B cell (primary cell): ENCODE measurements at regions not wholly inside any gene's neighbourhood (a gene's known extent, or its start where the extent isn't known, plus 50 kb on each side); places are given as distances from the start of the nearest gene placed in this dataset.

Experiments
- ATAC-seq: fragments of 200-7000 bp; cut with Tn5 transposase; one replicate; pipeline ENCODE4 v1.10.0; 2021; ENCODE audit warnings: low read depth, mild to moderate bottlenecking, moderate number of reproducible peaks, moderate library complexity
- CTCF ChIA-PET: fragments of 350-600 bp; sonication (Branson Sonifier 250); formaldehyde crosslinking; loops from one replicate; lab custom pipeline; 2021; ENCODE audit warnings: antibody characterized with exemption, inconsistent platforms; lab: Charles Lee
- POLR2A ChIA-PET: fragments of 350-600 bp; sonication (Branson Sonifier 250); formaldehyde crosslinking; loops from one replicate; lab custom pipeline; 2021; ENCODE audit warnings: antibody characterized with exemption; lab: Charles Lee
- DNase-seq: peaks from one replicate; pipeline ENCODE4 v3.0.0; 2013
- H2AFZ ChIP-seq: 2 replicates; pipeline ENCODE4 v1.6.1; 2012; ENCODE audit warnings: mild to moderate bottlenecking, low read depth, low read length; ENCODE audit not compliant: insufficient read depth, poor library complexity, severe bottlenecking
- H3K27ac ChIP-seq, 2 donors: 1 replicate in 1 of 2; 2 replicates in 1 of 2; pipeline ENCODE4 v1.5.1; 2012 to 2013; ENCODE audit warnings: low read length in 2 of 2, mild to moderate bottlenecking in 2 of 2, moderate library complexity in 1 of 2
- H3K27me3 ChIP-seq, 4 experiments: fragments of 200-600 bp in 1 of 4; sonication (generic) in 1 of 4; replicated peaks in 1 of 4; 1 replicate in 2 of 4; 2 replicates in 2 of 4; pipeline versions ENCODE4 v1.6.1 to v1.7.0; 2013 to 2016; ENCODE audit warnings: low read length in 3 of 4, mild to moderate bottlenecking in 2 of 4, mixed read lengths in 1 of 4, moderate library complexity in 1 of 4; ENCODE audit not compliant: insufficient read depth in 4 of 4, control insufficient read depth in 3 of 4; ENCODE audit errors: control extremely low read depth in 1 of 4
- H3K36me3 ChIP-seq, 2 experiments: replicated peaks in 1 of 2; 1 replicate in 1 of 2; 2 replicates in 1 of 2; pipeline versions ENCODE4 v1.6.1 to v1.7.1; 2013; ENCODE audit warnings: low read length in 1 of 2; ENCODE audit not compliant: insufficient read depth in 2 of 2, control insufficient read depth in 1 of 2; ENCODE audit errors: control extremely low read depth in 1 of 2, extremely low read depth in 1 of 2
- H3K4me1 ChIP-seq, 2 donors: fragments of 200-600 bp in 1 of 2; sonication (generic) in 1 of 2; 1 replicate in 1 of 2; 2 replicates in 1 of 2; pipeline versions ENCODE4 v1.5.1 to v1.6.1; 2013 to 2017; ENCODE audit warnings: low read length in 2 of 2; ENCODE audit not compliant: control insufficient read depth in 2 of 2, insufficient read depth in 2 of 2
- H3K4me2 ChIP-seq: replicated peaks from 2 replicates; pipeline ENCODE3; 2012; ENCODE audit warnings: mild to moderate bottlenecking, low read depth, low read length; ENCODE audit not compliant: poor library complexity, severe bottlenecking
- H3K4me3 ChIP-seq, 5 experiments: fragments of 200-600 bp in 1 of 5; sonication (generic) in 1 of 5; 1 replicate in 3 of 5; 2 replicates in 2 of 5; pipeline versions ENCODE4 v1.5.1 to v1.7.0; 2011 to 2016; ENCODE audit warnings: low read length in 4 of 5, mild to moderate bottlenecking in 4 of 5, low read depth in 2 of 5, control low read depth in 1 of 5, moderate library complexity in 1 of 5; ENCODE audit not compliant: insufficient read depth in 1 of 5; ENCODE audit errors: control extremely low read depth in 1 of 5, extremely low read depth in 1 of 5
- H3K79me2 ChIP-seq: fragments of 200-600 bp; sonication (generic); one replicate; pipeline ENCODE4 v1.6.0; 2016; ENCODE audit warnings: low read length; ENCODE audit not compliant: control insufficient read depth, insufficient read depth
- H3K9ac ChIP-seq: fragments of 200-600 bp; sonication (generic); 2 replicates; pipeline ENCODE4 v1.6.1; 2017; ENCODE audit warnings: mild to moderate bottlenecking, low read length, moderate library complexity
- H3K9me3 ChIP-seq, 3 donors: one replicate each; pipeline versions ENCODE4 v1.6.1 to v1.7.1; 2013; ENCODE audit warnings: low read length in 2 of 3; ENCODE audit not compliant: control insufficient read depth in 2 of 3, insufficient read depth in 1 of 3; ENCODE audit errors: control extremely low read depth in 1 of 3
- H4K20me1 ChIP-seq: 2 replicates; pipeline ENCODE4 v1.6.0; 2012; ENCODE audit warnings: mild to moderate bottlenecking, low read length; ENCODE audit not compliant: insufficient read depth, control insufficient read depth, poor library complexity, severe bottlenecking
- H3K27ac Mint-ChIP-seq: one replicate; pipeline ENCODE4 v1.8.0; 2021; ENCODE audit warnings: mixed read lengths
- H3K27me3 Mint-ChIP-seq: one replicate; pipeline ENCODE4 v1.8.0; 2021; ENCODE audit warnings: mixed read lengths
- H3K4me1 Mint-ChIP-seq: one replicate; pipeline ENCODE4 v1.8.0; 2021; ENCODE audit warnings: mixed read lengths
- H3K4me3 Mint-ChIP-seq: one replicate; pipeline ENCODE4 v1.8.0; 2021; ENCODE audit warnings: mixed read lengths
- H3K9me3 Mint-ChIP-seq: one replicate; pipeline ENCODE4 v1.8.0; 2022; ENCODE audit warnings: mixed read lengths; ENCODE audit not compliant: insufficient read depth
- EZH2 ChIP-seq: IDR thresholded peaks from 2 replicates; pipeline ENCODE4 v1.6.1; 2012; ENCODE audit warnings: borderline replicate concordance, low read depth, mild to moderate bottlenecking, moderate library complexity, low read length; ENCODE audit not compliant: insufficient read depth, poor library complexity, severe bottlenecking
- WGBS: methylation state at CpG from one replicate; pipeline ENCODE4 v1.1.5; 2013; ENCODE audit warnings: missing lambda C conversion rate; ENCODE audit not compliant: insufficient coverage; 5-methylcytosine and 5-hydroxymethylcytosine counted together
- intact Hi-C: fragments of 100-400 bp; cut with micrococcal nuclease; formaldehyde crosslinking; loops from one replicate; pipeline ENCODE4 v1.10.0; 2022
- TF ChIP-seq, protein P1 (sequence below): fragments of 200-600 bp; IDR thresholded peaks from one replicate; pipeline ENCODE4 v1.8.0; 2022; ENCODE audit warnings: antibody characterized with exemption, mild to moderate bottlenecking

DNA sequence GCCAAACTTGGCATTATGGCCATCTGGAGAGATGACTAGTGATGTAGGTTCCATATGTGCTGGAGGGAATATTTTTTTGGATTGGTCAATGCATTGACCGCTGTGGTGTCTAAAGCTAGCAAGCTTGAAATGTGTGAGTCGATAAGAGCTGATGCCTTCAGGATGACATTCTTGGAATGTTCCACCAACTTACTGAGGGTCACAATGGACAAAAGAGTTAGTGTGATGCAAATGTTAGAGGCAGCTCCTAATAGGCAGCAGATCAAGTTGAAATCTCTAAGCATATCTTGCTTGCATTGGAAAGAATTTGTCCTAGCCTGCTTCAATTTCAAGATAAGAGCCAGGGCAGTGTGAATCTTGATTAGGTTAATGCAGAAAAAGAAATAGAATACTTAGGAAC, 210.4 kb upstream of the AFF2 start:
- POLR2A ChIA-PET = no interaction called here
- Histone ChIP-seq H2AFZ (no peak overlapping the region), H3K9me3 (no peaks in the 10 kb centered on the region), H3K27ac (no peak overlapping the region), H3K9ac (no peak overlapping the region), H3K27me3 (no peaks in the 10 kb centered on the region), H3K4me3 (no peak overlapping the region), H3K4me2 (no peak overlapping the region), H3K79me2 (no peaks in the 10 kb centered on the region), H3K36me3 (no peaks in the 10 kb centered on the region), H3K4me1 (no peaks in the 10 kb centered on the region), H4K20me1 (no peaks in the 10 kb centered on the region)
- Mint-ChIP-seq H3K27me3 (no peaks in the 10 kb centered on the region), H3K27ac (no peak overlapping the region), H3K4me1 (peaks cover 1% of the 10 kb centered on the region), H3K4me3 (no peak overlapping the region), H3K9me3 (no peaks in the 10 kb centered on the region)
- DNase-seq = no peak
- intact Hi-C loops = no loop called here
- WGBS = 100% methylated on average over 2 of the region's 2 CpGs
- no peak for ATAC-seq
- CTCF ChIA-PET = no interaction called here
- TF ChIP-seq, protein P1, sequence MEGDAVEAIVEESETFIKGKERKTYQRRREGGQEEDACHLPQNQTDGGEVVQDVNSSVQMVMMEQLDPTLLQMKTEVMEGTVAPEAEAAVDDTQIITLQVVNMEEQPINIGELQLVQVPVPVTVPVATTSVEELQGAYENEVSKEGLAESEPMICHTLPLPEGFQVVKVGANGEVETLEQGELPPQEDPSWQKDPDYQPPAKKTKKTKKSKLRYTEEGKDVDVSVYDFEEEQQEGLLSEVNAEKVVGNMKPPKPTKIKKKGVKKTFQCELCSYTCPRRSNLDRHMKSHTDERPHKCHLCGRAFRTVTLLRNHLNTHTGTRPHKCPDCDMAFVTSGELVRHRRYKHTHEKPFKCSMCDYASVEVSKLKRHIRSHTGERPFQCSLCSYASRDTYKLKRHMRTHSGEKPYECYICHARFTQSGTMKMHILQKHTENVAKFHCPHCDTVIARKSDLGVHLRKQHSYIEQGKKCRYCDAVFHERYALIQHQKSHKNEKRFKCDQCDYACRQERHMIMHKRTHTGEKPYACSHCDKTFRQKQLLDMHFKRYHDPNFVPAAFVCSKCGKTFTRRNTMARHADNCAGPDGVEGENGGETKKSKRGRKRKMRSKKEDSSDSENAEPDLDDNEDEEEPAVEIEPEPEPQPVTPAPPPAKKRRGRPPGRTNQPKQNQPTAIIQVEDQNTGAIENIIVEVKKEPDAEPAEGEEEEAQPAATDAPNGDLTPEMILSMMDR = no peak
- TF ChIP-seq EZH2 = no peak

DNA sequence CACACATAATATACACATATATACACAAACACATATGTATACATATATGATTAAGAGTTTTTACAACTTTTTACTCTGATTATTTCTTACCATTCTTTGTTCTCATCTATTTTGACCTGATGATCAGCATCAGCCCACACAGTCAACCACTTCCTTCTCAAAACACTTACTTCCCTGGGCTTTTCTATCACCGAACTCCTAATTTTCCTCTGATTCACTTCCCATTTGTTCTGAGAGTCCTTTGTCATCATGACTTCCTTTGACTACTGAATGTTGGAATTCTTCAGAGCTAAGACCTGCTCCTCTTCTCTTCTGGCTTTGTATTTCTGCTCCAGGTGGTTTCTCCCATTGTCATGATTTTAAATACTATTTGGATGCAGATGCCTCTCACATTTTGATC, 209.5 kb upstream of the AFF2 start:
- H3K4me3 Mint-ChIP-seq = no peak overlapping the region
- Histone ChIP-seq H3K4me1 (no peaks in the 10 kb centered on the region), H2AFZ (no peak overlapping the region), H3K9ac (no peak overlapping the region), H3K9me3 (no peaks in the 10 kb centered on the region), H3K4me2 (no peak overlapping the region), H3K79me2 (no peaks in the 10 kb centered on the region), H3K27ac (no peak overlapping the region), H3K4me3 (no peak overlapping the region), H3K36me3 (no peaks in the 10 kb centered on the region), H4K20me1 (no peaks in the 10 kb centered on the region), H3K27me3 (no peaks in the 10 kb centered on the region)
- ATAC-seq = no peak
- no peak overlapping the region for H3K27ac Mint-ChIP-seq
- intact Hi-C loops = no loop called here
- ChIA-PET CTCF (no interaction called here), POLR2A (no interaction called here)
- no peaks in the 10 kb centered on the region for H3K4me1 Mint-ChIP-seq
- TF ChIP-seq, protein P1 = no peak
- TF ChIP-seq EZH2 = no peak
- H3K9me3 Mint-ChIP-seq = no peaks in the 10 kb centered on the region
- DNase-seq = no peak
- H3K27me3 Mint-ChIP-seq = no peaks in the 10 kb centered on the region
- no CpG with 5 or more reads among the region's 1 CpG for WGBS
